Ovary (tissue), 7 donors: ENCODE measurements at regions not wholly inside any gene's neighbourhood (a gene's known extent, or its start where the extent isn't known, plus 50 kb on each side); places are given as distances from the start of the nearest gene placed in this dataset.
"Not testable (repeated sequence)": the region's sequence is repeated elsewhere in the genome, so short reads cannot be mapped to it uniquely, and the experiment has no call there.

ENCODE experiments used
- DNase-seq, 5 donors: peaks; one replicate each; pipeline ENCODE4 v3.0.0-alpha.2; 2019 to 2020
- H3K27ac ChIP-seq, 2 donors: fragments of 200-600 bp; one replicate each; pipeline versions ENCODE4 v1.5.1 to v1.8.0; 2019 to 2022
- H3K27me3 ChIP-seq: fragments of 200-600 bp; one replicate; pipeline ENCODE4 v1.8.0; 2022
- H3K36me3 ChIP-seq: fragments of 200-600 bp; sonication (generic); one replicate; pipeline ENCODE4 v1.5.1; 2019
- H3K4me1 ChIP-seq: one replicate; pipeline ENCODE4 v1.8.1; 2013; ENCODE audit warnings: mild to moderate bottlenecking, moderate library complexity; ENCODE audit not compliant: insufficient read depth
- H3K4me3 ChIP-seq: fragments of 200-600 bp; sonication (generic); one replicate; pipeline ENCODE4 v1.5.1; 2017
- H3K9me3 ChIP-seq, 2 donors: fragments of 200-600 bp in 1 of 2; sonication (generic) in 1 of 2; one replicate each; pipeline versions ENCODE4 v1.5.1 to v1.8.1; 2013 to 2019; ENCODE audit warnings: mild to moderate bottlenecking in 1 of 2, moderate library complexity in 1 of 2
- EP300 ChIP-seq: sonication (generic); formaldehyde crosslinking; IDR thresholded peaks from one replicate; pipeline ENCODE4 v1.6.1; 2017; ENCODE audit warnings: antibody characterized with exemption
- POLR2A ChIP-seq: fragments of 450-650 bp; IDR thresholded peaks from one replicate; pipeline ENCODE4 v1.6.1; 2017; ENCODE audit warnings: antibody characterized with exemption, mild to moderate bottlenecking, moderate library complexity
- WGBS, 3 donors: extraction: QIAGEN DNeasy Blood & Tissue Kit in 1 of 3; methylation state at CpG; one replicate each; pipeline versions ENCODE4 v1.1.5 to v1.1.7; 2013 to 2017; 5-methylcytosine and 5-hydroxymethylcytosine counted together
- intact Hi-C, 4 donors: fragments of 100-400 bp; cut with DNase I; formaldehyde crosslinking; loops; one replicate each; pipeline versions ENCODE4 v1.11.0 to v1.15.1; 2022 to 2023
- TF ChIP-seq, protein P1 (sequence below), 3 donors: fragments of 450-650 bp in 2 of 3; fragments of 200-600 bp in 1 of 3; IDR thresholded peaks; one replicate each; pipeline versions ENCODE4 v1.5.1 to v1.8.0; 2016 to 2022; ENCODE audit warnings: antibody characterized with exemption in 3 of 3, mild to moderate bottlenecking in 1 of 3
- donor health status: DM: no; HTN: no; CAD: no; lungs with moderate emphysema.
- donor health status: DM: no; HTN: no; CAD: no.
- donor health status: Bipolar disorder and iron deficiency.
- donor health status: DM: no; HTN: no; CAD: no.
- donor health status: DM: yes; HTN: yes; CAD: no.

DNA sequence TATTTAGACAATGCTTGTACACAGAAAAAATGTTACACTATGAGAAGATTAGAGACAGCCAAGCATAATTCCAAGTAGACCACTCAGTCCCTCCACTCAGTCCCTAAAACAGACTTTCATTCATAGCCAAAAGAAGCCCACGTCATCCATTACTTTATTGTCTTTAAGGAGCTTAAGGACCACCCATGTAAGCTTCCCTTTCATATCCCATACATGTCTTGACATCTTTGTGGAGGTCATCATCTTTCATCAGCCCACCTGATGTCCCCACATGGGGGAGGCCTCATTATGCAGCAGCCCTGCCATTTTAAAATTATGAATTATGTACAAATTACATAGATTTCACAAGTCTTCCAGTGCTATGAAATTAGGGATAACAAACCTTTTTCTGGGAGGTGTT, 92.6 kb upstream of the PALMD start:
- Histone ChIP-seq H3K4me1 (peaks cover 4% of the 10 kb centered on the region), H3K36me3 (no peaks in the 10 kb centered on the region), H3K27me3 (no peaks in the 10 kb centered on the region), H3K4me3 (no peak overlapping the region), H3K9me3 (no peaks in the 10 kb centered on the region), H3K27ac (no peak overlapping the region)
- WGBS, 3 donors, result 96 to 100% (median 97%) methylated on average over 1 of the region's 1 CpG
- intact Hi-C loops, result no loop called here
- DNase-seq, result no peak
- TF ChIP-seq, protein P1, sequence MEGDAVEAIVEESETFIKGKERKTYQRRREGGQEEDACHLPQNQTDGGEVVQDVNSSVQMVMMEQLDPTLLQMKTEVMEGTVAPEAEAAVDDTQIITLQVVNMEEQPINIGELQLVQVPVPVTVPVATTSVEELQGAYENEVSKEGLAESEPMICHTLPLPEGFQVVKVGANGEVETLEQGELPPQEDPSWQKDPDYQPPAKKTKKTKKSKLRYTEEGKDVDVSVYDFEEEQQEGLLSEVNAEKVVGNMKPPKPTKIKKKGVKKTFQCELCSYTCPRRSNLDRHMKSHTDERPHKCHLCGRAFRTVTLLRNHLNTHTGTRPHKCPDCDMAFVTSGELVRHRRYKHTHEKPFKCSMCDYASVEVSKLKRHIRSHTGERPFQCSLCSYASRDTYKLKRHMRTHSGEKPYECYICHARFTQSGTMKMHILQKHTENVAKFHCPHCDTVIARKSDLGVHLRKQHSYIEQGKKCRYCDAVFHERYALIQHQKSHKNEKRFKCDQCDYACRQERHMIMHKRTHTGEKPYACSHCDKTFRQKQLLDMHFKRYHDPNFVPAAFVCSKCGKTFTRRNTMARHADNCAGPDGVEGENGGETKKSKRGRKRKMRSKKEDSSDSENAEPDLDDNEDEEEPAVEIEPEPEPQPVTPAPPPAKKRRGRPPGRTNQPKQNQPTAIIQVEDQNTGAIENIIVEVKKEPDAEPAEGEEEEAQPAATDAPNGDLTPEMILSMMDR (IDR thresholded peaks at IDR 0.05), result no peak
- TF ChIP-seq POLR2A, result no peak
- TF ChIP-seq EP300, result no peak

DNA sequence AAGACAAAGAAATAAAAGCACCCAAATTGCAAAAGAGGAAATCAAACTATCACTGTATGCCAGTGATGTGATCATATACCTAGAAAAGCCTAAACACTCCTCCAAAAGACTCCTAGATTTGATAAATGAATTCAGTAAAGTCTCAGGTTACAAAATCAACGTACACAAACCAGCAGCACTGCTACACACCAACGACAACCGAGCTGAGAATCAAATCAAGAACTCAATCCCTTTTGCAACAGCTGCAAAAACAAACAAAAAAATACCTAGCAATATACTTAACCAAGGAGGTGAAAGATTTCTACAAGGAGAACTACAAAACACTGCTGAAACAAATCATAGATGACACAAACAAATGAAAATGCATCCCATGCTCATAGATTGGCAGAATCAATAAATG, 92.1 kb upstream of the PALMD start:
- H3K36me3 ChIP-seq, DNase-seq, H3K4me3 ChIP-seq, H3K4me1 ChIP-seq, H3K9me3 ChIP-seq, H3K27ac ChIP-seq, H3K27me3 ChIP-seq, intact Hi-C loops: not testable (repeated sequence)
- WGBS, 3 donors, result 44 to 78% (median 69%) methylated on average over 3 of the region's 3 CpGs

DNA sequence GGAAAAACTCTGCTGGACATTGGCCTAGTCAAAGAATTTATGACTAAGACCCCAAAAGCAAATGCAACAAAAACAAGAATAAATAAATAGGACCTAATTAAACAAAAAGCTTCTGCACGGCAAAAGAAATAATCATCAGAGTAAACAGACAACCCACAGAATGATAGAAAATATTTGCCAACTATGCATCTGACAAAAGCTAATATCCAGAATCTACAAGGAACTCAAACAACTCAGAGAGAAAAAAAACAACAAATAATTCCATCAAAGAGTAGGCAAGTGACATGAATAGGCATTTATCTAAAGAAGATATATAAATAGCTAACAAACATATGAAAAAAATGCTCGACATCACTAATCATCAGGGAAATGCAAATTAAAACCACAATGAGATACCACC, 91.2 kb upstream of the PALMD start:
- H3K27me3 ChIP-seq, result no peaks in the 10 kb centered on the region
- intact Hi-C loops, result no loop called here
- no peak for DNase-seq
- WGBS, 3 donors, result 73 to 78% (median 73%) methylated on average over 2 of the region's 2 CpGs
- H3K36me3 ChIP-seq, result no peaks in the 10 kb centered on the region
- TF ChIP-seq EP300 (no peak), POLR2A (no peak)
- TF ChIP-seq, protein P1 (IDR thresholded peaks at IDR 0.05), result no peak
- no peaks in the 10 kb centered on the region for H3K9me3 ChIP-seq
- no peaks in the 10 kb centered on the region for H3K4me1 ChIP-seq
- no peak overlapping the region for H3K4me3 ChIP-seq
- no peak overlapping the region for H3K27ac ChIP-seq

DNA sequence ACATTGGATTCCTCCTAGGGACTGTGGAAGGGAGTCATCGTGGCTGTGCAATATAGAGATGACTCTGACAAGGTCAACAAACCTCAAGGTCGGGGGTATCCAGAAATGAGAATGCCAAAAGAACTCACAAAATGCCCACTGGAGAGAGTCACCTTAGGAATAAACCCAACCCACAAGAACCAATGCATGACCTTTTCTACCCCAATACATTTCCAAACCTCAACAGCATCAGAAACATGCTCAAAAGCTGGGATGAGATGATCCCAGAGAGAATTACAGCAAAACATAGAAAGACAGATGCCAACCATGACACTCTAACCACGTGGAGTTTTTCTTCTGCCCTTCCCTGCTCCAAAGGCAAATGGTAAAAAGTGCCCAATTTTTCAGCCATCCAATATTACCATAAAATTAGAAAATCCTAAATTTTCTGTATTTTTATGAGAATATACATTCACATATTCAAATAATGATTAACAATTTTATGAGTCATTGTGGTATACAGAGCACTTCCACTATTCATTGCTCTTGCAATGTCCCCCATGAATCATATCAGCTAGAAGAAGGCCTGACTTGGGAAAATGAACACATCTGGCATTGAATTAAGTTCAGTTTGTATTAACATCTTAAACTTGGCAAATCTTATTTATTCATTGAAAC, 88.2 kb upstream of the PALMD start:
- 84 to 88% (median 87%) methylated on average over 3 of the region's 3 CpGs for WGBS, 3 donors

DNA sequence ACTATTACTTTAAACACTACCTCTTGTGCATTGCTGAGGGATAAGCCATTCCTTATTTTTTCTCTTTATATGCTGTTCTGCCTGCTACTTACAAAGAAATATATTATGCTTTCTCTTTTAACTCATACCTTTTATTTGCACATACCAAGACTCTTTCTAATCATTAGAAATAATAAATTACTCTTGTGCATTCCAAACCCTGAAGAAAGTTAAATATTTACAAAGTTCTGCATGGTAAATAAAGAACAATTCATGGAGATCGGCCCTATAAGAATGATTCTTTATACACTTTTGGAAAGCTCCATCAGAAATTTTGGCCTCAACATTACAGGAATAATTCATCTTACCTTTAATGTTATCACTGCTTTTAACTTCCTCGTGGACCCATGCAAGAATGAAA, 86.7 kb upstream of the PALMD start:
- no peak overlapping the region for H3K27ac ChIP-seq
- H3K36me3 ChIP-seq, result no peaks in the 10 kb centered on the region
- no peaks in the 10 kb centered on the region for H3K4me1 ChIP-seq
- WGBS, 3 donors, result 15 to 22% (median 21%) methylated on average over 2 of the region's 2 CpGs
- H3K9me3 ChIP-seq, result no peaks in the 10 kb centered on the region
- no peak for DNase-seq
- TF ChIP-seq, protein P1 (IDR thresholded peaks at IDR 0.05), result no peak
- TF ChIP-seq EP300 (no peak), POLR2A (no peak)
- no peaks in the 10 kb centered on the region for H3K27me3 ChIP-seq
- no peak overlapping the region for H3K4me3 ChIP-seq
- intact Hi-C loops, result no loop called here

More for the DNA sequence above, 88.2 kb upstream of the PALMD start:
- DNase-seq, result no peak
- H3K4me3 ChIP-seq, result no peak overlapping the region
- no peaks in the 10 kb centered on the region for H3K9me3 ChIP-seq
- H3K36me3 ChIP-seq, result no peaks in the 10 kb centered on the region
- H3K27me3 ChIP-seq, result no peaks in the 10 kb centered on the region
- TF ChIP-seq, protein P1 (IDR thresholded peaks at IDR 0.05), result no peak
- TF ChIP-seq POLR2A (no peak), EP300 (no peak)
- intact Hi-C loops, result no loop called here
- H3K4me1 ChIP-seq, result no peaks in the 10 kb centered on the region
- H3K27ac ChIP-seq, result no peak overlapping the region
